GM12878 (cell line): ENCODE measurements at regions not wholly inside any gene's neighbourhood (a gene's known extent, or its start where the extent isn't known, plus 50 kb on each side); places are given as distances from the start of the nearest gene placed in this dataset.

Experiments used
- ATAC-seq: fragments of 200-7000 bp; cut with Tn5 transposase; 3 replicates; pipeline ENCODE4 v1.9.1; 2020; ENCODE audit warnings: mild to moderate bottlenecking, moderate library complexity
- BruUV-seq: library from RNA; stranded (reverse); fragments of 400-500 nt; replicated peaks from 2 replicates; lab custom pipeline; 2021; lab: Mats Ljungman, UMichigan
- CTCF ChIA-PET: fragments of 300-600 bp; sonication (Branson Sonifier 250); formaldehyde crosslinking; extraction: SDS; loops from one replicate; lab custom pipeline; 2021; ENCODE audit warnings: inconsistent platforms; lab: Yijun Ruan, JAX
- POLR2A ChIA-PET: fragments of 350-600 bp; formaldehyde crosslinking; extraction: SDS; loops from one replicate; lab custom pipeline; 2021; ENCODE audit warnings: inconsistent platforms; lab: Charles Lee
- RAD21 ChIA-PET: fragments of 300-600 bp; sonication (Branson Sonifier 250); formaldehyde crosslinking; loops from one replicate; lab custom pipeline; 2023; ENCODE audit warnings: antibody characterized with exemption; ENCODE audit not compliant: unreplicated experiment; lab: Charles Lee
- SMC1A ChIA-PET: fragments of 300-600 bp; sonication (Branson Sonifier 250); formaldehyde crosslinking; loops from one replicate; lab custom pipeline; 2023; ENCODE audit not compliant: unreplicated experiment, uncharacterized antibody; lab: Charles Lee
- DNase-seq: peaks from one replicate; pipeline ENCODE4 v3.0.0-alpha.2; 2011; ENCODE audit warnings: low read depth, low spot score
- FAIRE-seq: peaks from 3 replicates; lab custom pipeline; 2011; peaks lifted over from hg19 to GRCh38; lab: Jason Lieb, UNC
- H2AFZ ChIP-seq: 2 replicates; pipeline ENCODE4 v1.6.0; 2011; ENCODE audit warnings: low read depth, low read length, control low read depth; ENCODE audit not compliant: control insufficient read depth
- H3K27ac ChIP-seq: 2 replicates; pipeline ENCODE4 v1.5.1; 2011; ENCODE audit warnings: control low read depth; ENCODE audit not compliant: control insufficient read depth, insufficient read depth
- H3K27me3 ChIP-seq, 2 experiments: replicated peaks in 1 of 2; 2 replicates each; pipeline versions ENCODE4 v1.6.0 to v1.6.1; 2011; ENCODE audit warnings: low read length in 1 of 2; ENCODE audit not compliant: control insufficient read depth in 2 of 2, insufficient read depth in 2 of 2
- H3K36me3 ChIP-seq, 2 experiments: 2 replicates each; pipeline ENCODE4 v1.5.1; 2011; ENCODE audit warnings: low read length in 1 of 2; ENCODE audit not compliant: control insufficient read depth in 2 of 2, insufficient read depth in 2 of 2
- H3K4me1 ChIP-seq: 2 replicates; pipeline ENCODE4 v1.6.1; 2011; ENCODE audit warnings: mild to moderate bottlenecking, low read length, moderate library complexity, mixed read lengths; ENCODE audit not compliant: control insufficient read depth, insufficient read depth
- H3K4me2 ChIP-seq: 2 replicates; pipeline ENCODE4 v1.6.0; 2011; ENCODE audit warnings: control low read depth; ENCODE audit not compliant: control insufficient read depth, insufficient read depth
- H3K4me3 ChIP-seq: fragments of 200-600 bp; sonication (generic); 2 replicates; pipeline ENCODE4 v1.5.1; 2016
- H3K79me2 ChIP-seq: 2 replicates; pipeline ENCODE4 v1.6.0; 2011; ENCODE audit warnings: low read length; ENCODE audit not compliant: control insufficient read depth, insufficient read depth
- H3K9ac ChIP-seq: 2 replicates; pipeline ENCODE4 v1.8.0; 2011; ENCODE audit warnings: low read length, control low read depth, mixed read lengths; ENCODE audit not compliant: control insufficient read depth, insufficient read depth
- H3K9me3 ChIP-seq: replicated peaks from 3 replicates; pipeline ENCODE4 v1.5.1; 2011; ENCODE audit warnings: mild to moderate bottlenecking, low read length; ENCODE audit not compliant: control insufficient read depth, insufficient read depth
- H4K20me1 ChIP-seq: 2 replicates; pipeline ENCODE4 v1.6.0; 2011; ENCODE audit not compliant: control insufficient read depth, insufficient read depth
- ATF3 ChIP-seq: IDR thresholded peaks from 2 replicates; pipeline ENCODE4 v1.6.1; 2011; ENCODE audit warnings: low read depth, mild to moderate bottlenecking, low read length, moderate library complexity, borderline replicate concordance; ENCODE audit errors: extremely low read depth
- BRCA1 ChIP-seq: IDR thresholded peaks from 2 replicates; pipeline ENCODE4 v1.6.1; 2011; ENCODE audit warnings: low read depth, low read length, improper control_type of control experiment
- CBFB ChIP-seq: IDR thresholded peaks from 2 replicates; pipeline ENCODE4 v1.6.1; 2016; ENCODE audit warnings: antibody characterized with exemption, low read depth
- CBX5 ChIP-seq: sonication (generic); IDR thresholded peaks from 2 replicates; pipeline ENCODE4 v1.6.1; 2016; ENCODE audit warnings: low read depth, moderate library complexity, mild to moderate bottlenecking, inconsistent platforms
- CHD1 ChIP-seq: IDR thresholded peaks from 2 replicates; pipeline ENCODE4 v1.6.1; 2012; ENCODE audit warnings: low read depth, low read length, improper control_type of control experiment
- EED ChIP-seq: sonication (generic); IDR thresholded peaks from 2 replicates; pipeline ENCODE4 v1.6.1; 2016; ENCODE audit warnings: antibody characterized with exemption, low read depth
- FOXM1 ChIP-seq: IDR thresholded peaks from 2 replicates; pipeline ENCODE4 v1.6.1; 2012; ENCODE audit warnings: low read depth, mild to moderate bottlenecking, inconsistent platforms, low read length, moderate library complexity
- MTA2 ChIP-seq: fragments of 450-650 bp; IDR thresholded peaks from 2 replicates; pipeline ENCODE4 v1.6.1; 2016; ENCODE audit warnings: low read depth, mild to moderate bottlenecking, moderate library complexity
- NFYB ChIP-seq: IDR thresholded peaks from 2 replicates; pipeline ENCODE4 v1.6.1; 2011; ENCODE audit warnings: low read depth, mild to moderate bottlenecking, low read length, improper control_type of control experiment, moderate library complexity; ENCODE audit not compliant: insufficient read depth
- NRF1 ChIP-seq: conservative IDR thresholded peaks from 2 replicates; pipeline ENCODE4 v1.6.1; 2011; ENCODE audit warnings: mild to moderate bottlenecking, low read depth, low read length, improper control_type of control experiment
- PAX8 ChIP-seq: fragments of 450-650 bp; IDR thresholded peaks from 2 replicates; pipeline ENCODE4 v1.6.1; 2017; ENCODE audit warnings: mild to moderate bottlenecking, moderate library complexity
- PML ChIP-seq: IDR thresholded peaks from 2 replicates; pipeline ENCODE4 v1.6.1; 2012; ENCODE audit warnings: low read length, inconsistent platforms
- POLR2AphosphoS2 ChIP-seq: IDR thresholded peaks from 2 replicates; pipeline ENCODE4 v1.6.1; 2011; ENCODE audit warnings: low read depth, mild to moderate bottlenecking, low read length, improper control_type of control experiment, moderate library complexity
- PRDM15 ChIP-seq: fragments of 450-650 bp; formaldehyde crosslinking; IDR thresholded peaks from 2 replicates; pipeline ENCODE4 v1.4.0; 2020; ENCODE audit warnings: mild to moderate bottlenecking, moderate library complexity
- SP1 ChIP-seq: IDR thresholded peaks from one replicate; pipeline ENCODE4 v1.6.1; 2011; ENCODE audit warnings: low read depth, low read length
- SREBF1 ChIP-seq: IDR thresholded peaks from 2 replicates; pipeline ENCODE4 v1.6.1; 2012; ENCODE audit warnings: mild to moderate bottlenecking, low read length
- ZBED1 ChIP-seq: IDR thresholded peaks from 2 replicates; pipeline ENCODE4 v1.6.1; 2016; ENCODE audit warnings: borderline replicate concordance
- ZNF622 ChIP-seq: fragments of 450-650 bp; IDR thresholded peaks from 2 replicates; pipeline ENCODE4 v1.6.1; 2017; ENCODE audit warnings: mild to moderate bottlenecking, inconsistent platforms
- WGBS: methylation state at CpG from one replicate; pipeline ENCODE4 v1.1.6; 2016; ENCODE audit warnings: low lambda C conversion rate; ENCODE audit not compliant: insufficient replicate concordance, insufficient coverage; ENCODE audit errors: missing lambda C conversion rate; 5-methylcytosine and 5-hydroxymethylcytosine counted together
- in situ Hi-C: fragments of 300-500 bp; cut with MboI; formaldehyde crosslinking; loops from 9 replicates; pipeline ENCODE4 v1.14.3; 2018; ENCODE audit warnings: mixed read lengths
- intact Hi-C: fragments of 100-400 bp; cut with micrococcal nuclease; formaldehyde crosslinking; loops from one replicate; pipeline ENCODE4 v1.14.2; 2022; ENCODE audit not compliant: unreplicated experiment
- TF ChIP-seq, protein P1 (sequence below): fragments of 450-650 bp; IDR thresholded peaks from 2 replicates; pipeline ENCODE4 v1.6.1; 2016; ENCODE audit warnings: mild to moderate bottlenecking, moderate library complexity, borderline replicate concordance

DNA sequence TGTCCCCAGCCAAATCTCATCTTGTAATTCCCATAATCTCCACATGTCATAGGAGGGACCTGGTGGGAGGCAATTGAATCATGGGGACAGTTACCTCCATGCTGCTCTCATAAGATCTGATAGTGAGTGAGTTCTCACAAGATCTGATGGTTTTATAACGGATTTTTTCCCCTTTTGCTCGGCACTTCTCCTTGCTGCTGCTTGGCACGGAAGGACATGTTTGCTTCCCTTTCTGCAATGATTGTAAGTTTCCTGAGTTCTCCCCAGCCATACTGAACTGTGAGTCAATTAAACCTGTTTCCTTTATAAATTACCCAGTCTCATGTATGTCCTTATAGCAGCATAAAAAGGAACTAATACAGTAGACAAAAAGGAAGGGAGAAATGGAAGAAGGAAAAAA lies 76.7 kb upstream of the CCNG1 start:
- Histone ChIP-seq H3K4me2 (no peak overlapping the region), H2AFZ (no peak overlapping the region), H3K27me3 (no peaks in the 10 kb centered on the region), H3K27ac (no peak overlapping the region), H3K9me3 (no peaks in the 10 kb centered on the region; the same call in 2 of the 3 replicates), H3K9ac (no peak overlapping the region), H3K4me3 (no peak overlapping the region), H3K79me2 (no peaks in the 10 kb centered on the region), H3K36me3 (no peaks in the 10 kb centered on the region), H3K4me1 (no peaks in the 10 kb centered on the region), H4K20me1 (no peaks in the 10 kb centered on the region)
- DNase-seq (no peak), ATAC-seq (no peak), FAIRE-seq (no peak)
- in situ Hi-C loops, result no loop called here
- SMC1A ChIA-PET, result no interaction called here
- POLR2A ChIA-PET, result no interaction called here
- 36% methylated on average over 3 of the region's 3 CpGs for WGBS
- RAD21 ChIA-PET, result no interaction called here
- CTCF ChIA-PET, result no interaction called here
- intact Hi-C loops, result no loop called here
- TF ChIP-seq CBFB (no peak), ZNF622 (no peak), NRF1 (no peak), BRCA1 (no peak), PRDM15 (CRISPR knock-in tag) (no peak), MTA2 (no peak), PML (no peak), ZBED1 (no peak), PAX8 (no peak), ATF3 (no peak), POLR2AphosphoS2 (no peak), CHD1 (no peak), NFYB (no peak), SREBF1 (no peak), FOXM1 (no peak), EED (no peak), SP1 (no peak), CBX5 (no peak)
- TF ChIP-seq, protein P1, sequence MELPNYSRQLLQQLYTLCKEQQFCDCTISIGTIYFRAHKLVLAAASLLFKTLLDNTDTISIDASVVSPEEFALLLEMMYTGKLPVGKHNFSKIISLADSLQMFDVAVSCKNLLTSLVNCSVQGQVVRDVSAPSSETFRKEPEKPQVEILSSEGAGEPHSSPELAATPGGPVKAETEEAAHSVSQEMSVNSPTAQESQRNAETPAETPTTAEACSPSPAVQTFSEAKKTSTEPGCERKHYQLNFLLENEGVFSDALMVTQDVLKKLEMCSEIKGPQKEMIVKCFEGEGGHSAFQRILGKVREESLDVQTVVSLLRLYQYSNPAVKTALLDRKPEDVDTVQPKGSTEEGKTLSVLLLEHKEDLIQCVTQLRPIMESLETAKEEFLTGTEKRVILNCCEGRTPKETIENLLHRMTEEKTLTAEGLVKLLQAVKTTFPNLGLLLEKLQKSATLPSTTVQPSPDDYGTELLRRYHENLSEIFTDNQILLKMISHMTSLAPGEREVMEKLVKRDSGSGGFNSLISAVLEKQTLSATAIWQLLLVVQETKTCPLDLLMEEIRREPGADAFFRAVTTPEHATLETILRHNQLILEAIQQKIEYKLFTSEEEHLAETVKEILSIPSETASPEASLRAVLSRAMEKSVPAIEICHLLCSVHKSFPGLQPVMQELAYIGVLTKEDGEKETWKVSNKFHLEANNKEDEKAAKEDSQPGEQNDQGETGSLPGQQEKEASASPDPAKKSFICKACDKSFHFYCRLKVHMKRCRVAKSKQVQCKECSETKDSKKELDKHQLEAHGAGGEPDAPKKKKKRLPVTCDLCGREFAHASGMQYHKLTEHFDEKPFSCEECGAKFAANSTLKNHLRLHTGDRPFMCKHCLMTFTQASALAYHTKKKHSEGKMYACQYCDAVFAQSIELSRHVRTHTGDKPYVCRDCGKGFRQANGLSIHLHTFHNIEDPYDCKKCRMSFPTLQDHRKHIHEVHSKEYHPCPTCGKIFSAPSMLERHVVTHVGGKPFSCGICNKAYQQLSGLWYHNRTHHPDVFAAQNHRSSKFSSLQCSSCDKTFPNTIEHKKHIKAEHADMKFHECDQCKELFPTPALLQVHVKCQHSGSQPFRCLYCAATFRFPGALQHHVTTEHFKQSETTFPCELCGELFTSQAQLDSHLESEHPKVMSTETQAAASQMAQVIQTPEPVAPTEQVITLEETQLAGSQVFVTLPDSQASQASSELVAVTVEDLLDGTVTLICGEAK, result no peak
- no TSS peak for BruUV-seq
